ENCODE measurements at regions not wholly inside any gene's neighbourhood (a gene's known extent, or its start where the extent isn't known, plus 50 kb on each side); places are given as distances from the start of the nearest gene placed in this dataset.
A peak's percentile ranks its signal among the peaks of the same experiment; 100 is the strongest.
"Not testable (repeated sequence)": the region's sequence is repeated elsewhere in the genome, so short reads cannot be mapped to it uniquely, and the experiment has no call there.

GRCh38 chr18:34525244-34525643 is 184.9 kb upstream of the DTNA start:
- no peaks in the 10 kb centered on the region for H3K27me3 ChIP-seq (ENCODE audit: low read depth)
- no peaks in the 10 kb centered on the region for H3K9me3 ChIP-seq
- no peaks in the 10 kb centered on the region for H3K36me3 ChIP-seq
- H3K4me3 ChIP-seq, result no peak overlapping the region
- no peak overlapping the region for H3K27ac ChIP-seq
- no peak for DNase-seq
- no peak for TF ChIP-seq CTCF (IDR thresholded peaks at IDR 0.05)
- intact Hi-C loops (cut with DNase I), result no loop called here
- H3K4me1 ChIP-seq, result no peaks in the 10 kb centered on the region
- ATAC-seq, result no peak

- ATAC-seq (no peak), DNase-seq (no peak)
- intact Hi-C loops (cut with DNase I), result no loop called here
- Histone ChIP-seq H3K4me1 (no peaks in the 10 kb centered on the region), H3K27ac (no peak overlapping the region), H3K4me3 (no peak overlapping the region), H3K9me3 (no peaks in the 10 kb centered on the region), H3K36me3 (no peaks in the 10 kb centered on the region), H3K27me3 (ENCODE audit: low read depth) (no peaks in the 10 kb centered on the region)
- no peak for TF ChIP-seq CTCF (IDR thresholded peaks at IDR 0.05)
Measured at GRCh38 chr18:34528177-34528576, 181.9 kb upstream of the DTNA start.

DNA sequence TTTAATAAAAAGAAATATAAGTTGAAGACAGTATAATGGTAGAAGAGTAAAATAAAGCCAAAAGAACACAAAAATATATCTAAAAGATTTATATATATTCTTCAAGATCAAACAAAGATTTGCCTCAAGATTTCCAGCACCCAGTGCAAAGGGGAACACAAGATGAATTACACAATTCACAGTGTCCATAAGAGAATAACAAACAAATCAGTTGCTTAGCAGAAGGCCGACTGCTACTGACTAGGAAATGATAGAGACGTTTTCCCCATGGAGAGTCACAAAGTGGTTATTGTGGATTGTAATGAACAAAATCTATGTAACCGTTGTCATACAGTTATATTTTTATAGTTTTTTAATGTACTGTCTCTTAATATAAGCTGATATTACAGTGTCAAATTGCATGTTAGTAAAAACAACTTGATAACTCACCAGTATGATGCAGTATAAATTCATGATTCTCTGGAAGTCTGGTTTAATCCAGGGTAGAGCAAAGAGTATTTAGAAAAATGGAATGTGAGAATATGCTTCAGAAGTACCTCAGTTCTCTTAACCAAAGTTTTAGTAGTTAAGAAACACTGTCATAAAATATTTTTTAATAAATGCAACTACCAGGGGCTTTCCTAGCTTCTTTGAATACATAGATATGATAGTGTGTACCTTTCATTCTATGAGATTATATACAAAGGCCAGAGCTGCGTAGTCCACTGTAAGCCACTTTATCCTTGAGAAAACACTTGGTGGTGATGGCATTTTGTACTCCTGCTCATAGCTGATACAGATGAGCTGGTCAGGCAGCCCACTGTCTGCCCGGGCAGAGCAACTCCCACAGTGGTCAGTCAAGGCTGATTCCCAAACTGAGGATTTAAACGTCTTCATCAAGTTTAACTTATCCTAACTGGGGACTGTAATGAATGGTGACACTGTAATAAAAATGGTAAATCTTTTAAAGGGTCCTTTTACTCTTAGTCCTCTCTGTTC is 180.5 kb upstream of the DTNA start:
- peak in 1 of 2 donors; percentile 54 for ATAC-seq
- Histone ChIP-seq H3K9me3 (no peaks in the 10 kb centered on the region), H3K4me3 (no peak overlapping the region), H3K27ac (no peak overlapping the region), H3K4me1 (no peaks in the 10 kb centered on the region), H3K27me3 (ENCODE audit: low read depth) (no peaks in the 10 kb centered on the region), H3K36me3 (no peaks in the 10 kb centered on the region)
- TF ChIP-seq CTCF (IDR thresholded peaks at IDR 0.05), result no peak
- intact Hi-C loops (cut with DNase I), result no loop called here
- no peak for DNase-seq

DNA sequence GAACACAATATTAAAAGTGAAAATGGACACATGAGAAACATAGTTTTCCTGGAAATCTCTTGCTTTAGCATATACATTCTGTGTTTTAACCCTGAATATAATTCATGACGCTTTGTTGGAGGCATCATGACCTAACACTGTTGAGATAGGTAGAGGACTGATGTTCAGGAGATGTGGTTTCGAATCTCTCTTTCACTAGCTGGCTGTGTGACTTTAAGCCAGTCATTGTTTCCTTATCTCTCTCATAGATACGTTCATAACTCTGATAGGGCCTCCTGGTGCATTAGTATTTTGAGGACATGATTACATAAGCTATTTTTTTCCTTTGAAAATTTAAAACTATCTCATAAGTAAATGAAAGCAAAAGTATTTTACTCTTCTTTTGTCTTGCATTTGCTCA is 179.0 kb upstream of the DTNA start:
- no peaks in the 10 kb centered on the region for H3K9me3 ChIP-seq
- no peak for DNase-seq
- H3K27me3 ChIP-seq (ENCODE audit: low read depth), result no peaks in the 10 kb centered on the region
- intact Hi-C loops (cut with DNase I), result no loop called here
- TF ChIP-seq CTCF (IDR thresholded peaks at IDR 0.05), result no peak
- no peak for ATAC-seq
- H3K4me3 ChIP-seq, result no peak overlapping the region
- H3K27ac ChIP-seq, result no peak overlapping the region
- H3K36me3 ChIP-seq, result no peaks in the 10 kb centered on the region
- H3K4me1 ChIP-seq, result no peaks in the 10 kb centered on the region

- H3K4me3 ChIP-seq; H3K9me3 ChIP-seq; intact Hi-C loops (cut with DNase I); H3K27me3 ChIP-seq (ENCODE audit: low read depth); H3K4me1 ChIP-seq; ATAC-seq; H3K36me3 ChIP-seq; H3K27ac ChIP-seq; DNase-seq: not testable (repeated sequence)
Measured at GRCh38 chr18:34534642-34535041, 175.5 kb upstream of the DTNA start.

DNA sequence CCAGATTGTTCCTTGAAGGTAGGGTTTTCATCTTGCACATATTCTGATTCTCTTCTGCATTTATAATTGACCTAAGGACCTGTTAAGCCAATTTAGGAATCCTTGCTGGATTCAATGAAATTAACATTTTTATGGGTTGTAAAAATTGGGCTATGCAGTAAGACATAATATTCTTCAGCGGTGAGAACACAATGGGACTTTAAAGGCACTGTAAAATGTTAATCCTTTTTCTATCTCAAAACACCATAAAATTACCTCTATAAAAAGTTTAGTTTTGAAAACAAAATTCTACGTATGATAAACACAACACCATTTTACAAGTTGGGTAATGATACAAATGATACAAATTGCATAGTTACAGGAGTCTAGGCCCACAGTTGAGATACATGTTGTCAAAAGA is 169.2 kb upstream of the DTNA start:
- no peak for TF ChIP-seq CTCF (IDR thresholded peaks at IDR 0.05)
- H3K36me3 ChIP-seq, result no peaks in the 10 kb centered on the region
- no peaks in the 10 kb centered on the region for H3K9me3 ChIP-seq
- no peak overlapping the region for H3K4me3 ChIP-seq
- intact Hi-C loops (cut with DNase I), result no loop called here
- ATAC-seq (no peak), DNase-seq (no peak)
- no peak overlapping the region for H3K27ac ChIP-seq
- H3K4me1 ChIP-seq, result no peaks in the 10 kb centered on the region
- no peaks in the 10 kb centered on the region for H3K27me3 ChIP-seq (ENCODE audit: low read depth)
